PC-3 (cell line): ENCODE measurements at regions not wholly inside any gene's neighbourhood (a gene's known extent, or its start where the extent isn't known, plus 50 kb on each side); places are given as distances from the start of the nearest gene placed in this dataset.
"Not testable (repeated sequence)": the region's sequence is repeated elsewhere in the genome, so short reads cannot be mapped to it uniquely, and the experiment has no call there.

Experiments used
- ATAC-seq: fragments of 200-7000 bp; cut with Tn5 transposase; 2 replicates; pipeline ENCODE4 v1.9.1; 2020; ENCODE audit warnings: mild to moderate bottlenecking, moderate library complexity
- BruUV-seq: library from RNA; stranded (reverse); fragments of 400-500 nt; replicated peaks from 2 replicates; lab custom pipeline; 2021; lab: Mats Ljungman, UMichigan
- CTCF ChIA-PET: fragments of 300-600 bp; sonication (Branson Sonifier 250); formaldehyde crosslinking; loops from one replicate; lab custom pipeline; 2022; ENCODE audit warnings: antibody characterized with exemption; lab: Charles Lee
- POLR2A ChIA-PET: fragments of 300-600 bp; sonication (Branson Sonifier 250); formaldehyde crosslinking; loops from one replicate; lab custom pipeline; 2022; ENCODE audit warnings: antibody characterized with exemption; ENCODE audit not compliant: unreplicated experiment; lab: Charles Lee
- DNase-seq: peaks from one replicate; pipeline ENCODE4 v3.0.0-alpha.2; 2015
- H2AFZ ChIP-seq: fragments of 300-600 bp; sonication (generic); 2 replicates; pipeline ENCODE4 v1.6.0; 2016; ENCODE audit warnings: antibody characterized with exemption, low read length
- H3F3A ChIP-seq: fragments of 300-600 bp; sonication (generic); one replicate; pipeline ENCODE4 v1.6.0; 2017; ENCODE audit warnings: antibody characterized with exemption, low read length, control low read depth, mild to moderate bottlenecking; ENCODE audit not compliant: unreplicated experiment
- H3K27ac ChIP-seq: fragments of 300-600 bp; sonication (generic); 2 replicates; pipeline ENCODE4 v1.5.1; 2016; ENCODE audit warnings: mild to moderate bottlenecking, low read length
- H3K27me3 ChIP-seq: fragments of 300-600 bp; sonication (generic); 2 replicates; pipeline ENCODE4 v1.6.1; 2016; ENCODE audit warnings: low read length, mixed read lengths
- H3K36me3 ChIP-seq: fragments of 300-600 bp; sonication (generic); 2 replicates; pipeline ENCODE4 v1.6.1; 2016; ENCODE audit warnings: low read depth, mixed run types, low read length, mixed read lengths
- H3K4me1 ChIP-seq: fragments of 300-600 bp; sonication (generic); 2 replicates; pipeline ENCODE4 v1.5.1; 2016; ENCODE audit warnings: low read length; ENCODE audit not compliant: insufficient read depth
- H3K4me2 ChIP-seq: fragments of 300-600 bp; sonication (generic); 2 replicates; pipeline ENCODE4 v1.6.0; 2016; ENCODE audit warnings: low read length
- H3K4me3 ChIP-seq: fragments of 300-600 bp; sonication (generic); 2 replicates; pipeline ENCODE4 v1.5.1; 2016; ENCODE audit warnings: mild to moderate bottlenecking, low read length, mixed read lengths
- H3K79me2 ChIP-seq: fragments of 300-600 bp; sonication (generic); 2 replicates; pipeline ENCODE4 v1.6.1; 2017; ENCODE audit warnings: low read length, mixed read lengths
- H3K9ac ChIP-seq: fragments of 300-600 bp; sonication (generic); 2 replicates; pipeline ENCODE4 v1.6.0; 2016; ENCODE audit warnings: mild to moderate bottlenecking, low read length
- H3K9me2 ChIP-seq: fragments of 300-600 bp; sonication (generic); replicated peaks from 2 replicates; pipeline ENCODE4 v1.6.1; 2016; ENCODE audit warnings: mixed run types, low read length, mixed read lengths
- H3K9me3 ChIP-seq: fragments of 300-600 bp; sonication (generic); 2 replicates; pipeline ENCODE4 v1.6.1; 2016; ENCODE audit warnings: low read length, mixed read lengths
- H4K20me1 ChIP-seq: fragments of 300-600 bp; sonication (generic); 2 replicates; pipeline ENCODE4 v1.6.1; 2016; ENCODE audit warnings: low read length, mixed read lengths
- EZH2 ChIP-seq: fragments of 300-600 bp; sonication (generic); IDR thresholded peaks from one replicate; pipeline ENCODE4 v1.6.1; 2017; ENCODE audit warnings: antibody characterized with exemption, mild to moderate bottlenecking, low read length; ENCODE audit not compliant: unreplicated experiment
- EZH2phosphoT487 ChIP-seq: fragments of 300-600 bp; sonication (generic); IDR thresholded peaks from 2 replicates; pipeline ENCODE4 v1.6.1; 2018; ENCODE audit warnings: mild to moderate bottlenecking, antibody characterized with exemption, low read length, borderline replicate concordance
- intact Hi-C: fragments of 100-400 bp; cut with micrococcal nuclease; formaldehyde crosslinking; loops from 2 replicates; pipeline ENCODE4 v1.9.0; 2023
- TF ChIP-seq, protein P1 (sequence below): fragments of 300-600 bp; sonication (generic); conservative IDR thresholded peaks from 2 replicates; pipeline ENCODE4 v1.5.1; 2017; ENCODE audit warnings: antibody characterized with exemption, low read depth, mild to moderate bottlenecking, low read length

DNA sequence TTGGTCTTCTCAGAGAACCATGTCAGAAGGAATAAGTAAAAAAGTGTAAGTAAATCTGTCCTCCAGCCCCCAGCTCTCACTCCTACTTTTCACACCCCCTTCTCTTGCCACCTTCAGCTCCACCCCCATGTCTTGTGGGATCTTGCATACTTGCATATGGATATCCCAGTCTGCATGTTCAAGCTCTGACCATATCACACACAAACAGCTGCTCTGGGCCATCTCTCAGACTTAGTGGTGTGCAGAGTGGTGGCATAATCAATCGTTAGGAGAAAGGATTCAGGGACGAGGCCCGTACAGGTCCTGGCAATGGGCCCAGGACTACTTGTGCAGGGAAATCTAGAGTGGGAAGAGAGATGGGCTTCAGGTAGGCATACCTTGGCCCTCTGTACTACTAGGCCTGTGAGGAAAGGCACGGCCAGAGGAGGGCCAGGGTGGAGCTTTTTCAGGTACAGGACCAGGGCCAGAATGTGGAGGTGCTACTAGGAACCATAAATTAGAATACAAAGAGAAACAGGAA lies 112.0 kb upstream of the SGK1 start:
- H3K27ac ChIP-seq = no peak overlapping the region
- no peaks in the 10 kb centered on the region for H3K9me2 ChIP-seq
- no peaks in the 10 kb centered on the region for H4K20me1 ChIP-seq
- H3K79me2 ChIP-seq = no peaks in the 10 kb centered on the region
- CTCF ChIA-PET = interaction anchor here (0.6 kb wide), 1 partner anchor 267 kb away, joined by 9 read pairs; no protein-coding TSS in a partner anchor
- peaks cover 26% of the 10 kb centered on the region for H3K4me1 ChIP-seq
- DNase-seq (no peak), ATAC-seq (no peak)
- H3K9ac ChIP-seq = no peak overlapping the region
- no peak overlapping the region for H2AFZ ChIP-seq
- POLR2A ChIA-PET = no interaction called here
- H3K27me3 ChIP-seq = no peaks in the 10 kb centered on the region
- BruUV-seq = no TSS peak
- H3F3A ChIP-seq = no peaks in the 10 kb centered on the region
- TF ChIP-seq, protein P1, sequence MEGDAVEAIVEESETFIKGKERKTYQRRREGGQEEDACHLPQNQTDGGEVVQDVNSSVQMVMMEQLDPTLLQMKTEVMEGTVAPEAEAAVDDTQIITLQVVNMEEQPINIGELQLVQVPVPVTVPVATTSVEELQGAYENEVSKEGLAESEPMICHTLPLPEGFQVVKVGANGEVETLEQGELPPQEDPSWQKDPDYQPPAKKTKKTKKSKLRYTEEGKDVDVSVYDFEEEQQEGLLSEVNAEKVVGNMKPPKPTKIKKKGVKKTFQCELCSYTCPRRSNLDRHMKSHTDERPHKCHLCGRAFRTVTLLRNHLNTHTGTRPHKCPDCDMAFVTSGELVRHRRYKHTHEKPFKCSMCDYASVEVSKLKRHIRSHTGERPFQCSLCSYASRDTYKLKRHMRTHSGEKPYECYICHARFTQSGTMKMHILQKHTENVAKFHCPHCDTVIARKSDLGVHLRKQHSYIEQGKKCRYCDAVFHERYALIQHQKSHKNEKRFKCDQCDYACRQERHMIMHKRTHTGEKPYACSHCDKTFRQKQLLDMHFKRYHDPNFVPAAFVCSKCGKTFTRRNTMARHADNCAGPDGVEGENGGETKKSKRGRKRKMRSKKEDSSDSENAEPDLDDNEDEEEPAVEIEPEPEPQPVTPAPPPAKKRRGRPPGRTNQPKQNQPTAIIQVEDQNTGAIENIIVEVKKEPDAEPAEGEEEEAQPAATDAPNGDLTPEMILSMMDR = no peak
- no peak for TF ChIP-seq EZH2phosphoT487
- TF ChIP-seq EZH2 = no peak
- no peak overlapping the region for H3K4me2 ChIP-seq
- intact Hi-C loops = loop anchor here (10.0 kb wide), 1 partner anchor 215 kb away; no protein-coding TSS in a partner anchor
- H3K36me3 ChIP-seq = no peaks in the 10 kb centered on the region
- H3K4me3 ChIP-seq = no peak overlapping the region
- H3K9me3 ChIP-seq = no peaks in the 10 kb centered on the region

DNA sequence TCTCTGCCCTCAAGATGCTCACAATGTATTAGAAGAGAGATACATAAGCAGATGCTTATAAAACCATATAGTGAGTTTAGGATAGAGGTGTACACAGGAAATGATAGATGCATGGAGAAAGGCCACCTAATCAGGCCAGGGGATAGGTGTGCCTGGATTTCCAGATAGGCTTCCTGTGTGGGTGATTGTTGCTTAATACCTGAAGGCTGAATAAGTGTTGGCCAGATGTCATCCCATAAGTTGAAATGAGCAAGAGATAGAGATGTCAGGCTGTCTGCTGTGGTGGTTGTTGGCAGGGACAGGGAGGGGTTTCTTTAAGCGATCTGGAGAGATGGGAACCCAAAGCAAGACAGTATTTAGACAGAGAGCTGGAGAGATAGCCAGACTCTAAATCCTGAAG lies 109.8 kb upstream of the SGK1 start:
- CTCF ChIA-PET = no interaction called here
- POLR2A ChIA-PET = no interaction called here
- ATAC-seq (no peak), DNase-seq (peak; percentile 45)
- Histone ChIP-seq H3K4me2 (no peak overlapping the region), H3K36me3 (no peaks in the 10 kb centered on the region), H3K9me2 (no peaks in the 10 kb centered on the region), H3K4me1 (peaks cover 41% of the 10 kb centered on the region), H3K4me3 (no peak overlapping the region), H3K27ac (no peak overlapping the region), H3K9ac (no peak overlapping the region), H3F3A (no peaks in the 10 kb centered on the region), H2AFZ (no peak overlapping the region), H3K79me2 (no peaks in the 10 kb centered on the region), H4K20me1 (no peaks in the 10 kb centered on the region), H3K27me3 (no peaks in the 10 kb centered on the region), H3K9me3 (no peaks in the 10 kb centered on the region)
- BruUV-seq = no TSS peak
- TF ChIP-seq EZH2phosphoT487 (no peak), EZH2 (no peak)
- TF ChIP-seq, protein P1 = no peak
- intact Hi-C loops = no loop called here

DNA sequence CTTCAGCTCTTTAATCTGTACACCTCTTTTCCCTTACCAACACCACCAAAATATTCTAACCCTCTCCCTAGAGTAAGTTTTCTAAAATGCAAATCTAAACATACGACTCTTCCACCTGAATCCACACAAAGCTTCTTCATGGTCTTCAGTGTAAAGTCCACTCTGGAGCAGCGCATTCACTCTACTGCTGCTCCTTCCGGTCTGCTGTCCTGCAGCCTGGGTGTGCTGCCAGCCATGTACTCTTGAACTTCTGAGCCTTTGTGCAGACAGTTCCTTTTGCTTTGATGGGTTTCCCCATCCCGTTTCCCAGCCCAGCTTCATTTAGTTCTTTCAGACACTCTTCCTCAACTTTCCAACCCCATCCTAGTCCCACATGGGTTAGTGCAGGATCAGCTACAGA lies 108.7 kb upstream of the SGK1 start:
- Histone ChIP-seq H3K4me1 (peaks cover 47% of the 10 kb centered on the region), H4K20me1 (no peaks in the 10 kb centered on the region), H3F3A (no peaks in the 10 kb centered on the region), H2AFZ (no peak overlapping the region), H3K27ac (no peak overlapping the region), H3K9me3 (no peaks in the 10 kb centered on the region), H3K9me2 (no peaks in the 10 kb centered on the region), H3K27me3 (no peaks in the 10 kb centered on the region), H3K79me2 (no peaks in the 10 kb centered on the region), H3K36me3 (no peaks in the 10 kb centered on the region), H3K9ac (no peak overlapping the region), H3K4me3 (no peak overlapping the region), H3K4me2 (no peak overlapping the region)
- intact Hi-C loops = no loop called here
- CTCF ChIA-PET = no interaction called here
- no peak for ATAC-seq
- BruUV-seq = no TSS peak
- POLR2A ChIA-PET = no interaction called here
- DNase-seq = no peak
- TF ChIP-seq, protein P1 = no peak
- TF ChIP-seq EZH2 = no peak
- TF ChIP-seq EZH2phosphoT487 = no peak

DNA sequence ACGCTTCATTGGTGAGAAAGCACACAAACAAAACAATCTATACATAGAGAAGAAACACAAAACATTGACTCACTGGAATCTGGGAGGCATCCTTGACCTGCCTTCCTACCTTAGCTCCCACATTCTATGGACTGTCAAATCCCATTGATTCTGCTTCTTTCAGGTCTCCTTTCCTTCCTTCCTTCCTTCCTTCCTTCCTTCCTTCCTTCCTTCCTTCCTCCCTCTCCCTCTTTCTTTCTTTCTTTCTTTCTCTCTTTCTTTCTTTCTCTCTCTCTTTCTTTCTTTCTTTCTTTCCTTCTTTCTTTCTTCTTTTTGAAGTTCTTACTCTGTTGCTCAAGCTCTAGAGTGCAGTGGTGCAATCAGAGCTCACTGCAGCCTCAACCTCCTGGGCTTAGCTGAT lies 108.0 kb upstream of the SGK1 start:
- CTCF ChIA-PET, H4K20me1 ChIP-seq, POLR2A ChIA-PET, H3K9ac ChIP-seq, BruUV-seq, H3K9me2 ChIP-seq, H2AFZ ChIP-seq, intact Hi-C loops, H3K9me3 ChIP-seq, DNase-seq, H3F3A ChIP-seq, ATAC-seq, H3K27me3 ChIP-seq, H3K4me3 ChIP-seq, H3K79me2 ChIP-seq, H3K4me2 ChIP-seq, H3K27ac ChIP-seq, H3K36me3 ChIP-seq: not testable (repeated sequence)
- H3K4me1 ChIP-seq = peaks cover 50% of the 10 kb centered on the region
